Sigmoid colon (tissue), 6 donors: ENCODE measurements at regions not wholly inside any gene's neighbourhood (a gene's known extent, or its start where the extent isn't known, plus 50 kb on each side); places are given as distances from the start of the nearest gene placed in this dataset.

Experiments
- DNase-seq: peaks from one replicate; pipeline ENCODE4 v3.0.0-alpha.2; 2019
- H3K27ac ChIP-seq, 4 donors: fragments of 200-600 bp; sonication (generic); one replicate each; pipeline ENCODE4 v1.5.1; 2016 to 2019; ENCODE audit warnings: mild to moderate bottlenecking in 1 of 4
- H3K27me3 ChIP-seq, 3 donors: fragments of 200-600 bp; sonication (generic); one replicate each; pipeline ENCODE4 v1.5.1; 2019; ENCODE audit warnings: mild to moderate bottlenecking in 1 of 3
- H3K36me3 ChIP-seq, 4 donors: fragments of 200-600 bp; sonication (generic); one replicate each; pipeline ENCODE4 v1.5.1; 2016 to 2019
- H3K4me1 ChIP-seq, 4 donors: fragments of 200-600 bp; sonication (generic); one replicate each; pipeline ENCODE4 v1.5.1; 2017 to 2019
- H3K4me3 ChIP-seq, 4 donors: fragments of 200-600 bp; sonication (generic); one replicate each; pipeline ENCODE4 v1.5.1; 2017 to 2019; ENCODE audit warnings: mild to moderate bottlenecking in 2 of 4, moderate library complexity in 1 of 4
- H3K9me3 ChIP-seq, 4 donors: fragments of 200-600 bp in 3 of 4; sonication (generic) in 3 of 4; one replicate each; pipeline versions ENCODE4 v1.5.1 to v1.6.1; 2013 to 2019
- EP300 ChIP-seq, 4 donors: sonication (generic); formaldehyde crosslinking; IDR thresholded peaks; one replicate each; pipeline ENCODE4 v1.6.1; 2017; ENCODE audit warnings: antibody characterized with exemption in 4 of 4
- POLR2A ChIP-seq, 2 donors: fragments of 450-650 bp; IDR thresholded peaks; one replicate each; pipeline ENCODE4 v1.6.1; 2016; ENCODE audit warnings: antibody characterized with exemption in 2 of 2, mild to moderate bottlenecking in 2 of 2, moderate library complexity in 2 of 2
- POLR2AphosphoS5 ChIP-seq, 4 donors: sonication (generic); formaldehyde crosslinking; IDR thresholded peaks; one replicate each; pipeline ENCODE4 v1.6.1; 2017; ENCODE audit warnings: antibody characterized with exemption in 4 of 4
- WGBS, 2 donors: extraction: QIAGEN DNeasy Blood & Tissue Kit; methylation state at CpG; one replicate each; pipeline ENCODE4 v1.1.7; 2013; 5-methylcytosine and 5-hydroxymethylcytosine counted together
- intact Hi-C: fragments of 100-400 bp; cut with DNase I; formaldehyde crosslinking; loops from one replicate; pipeline ENCODE4 v1.15.1; 2023
- TF ChIP-seq, protein P1 (sequence below), 4 experiments: fragments of 450-650 bp in 3 of 4; fragments of 200-600 bp in 1 of 4; IDR thresholded peaks; one replicate each; pipeline ENCODE4 v1.5.1; 2016 to 2019; ENCODE audit warnings: antibody characterized with exemption in 4 of 4, mild to moderate bottlenecking in 3 of 4, moderate library complexity in 2 of 4
- donor health status: healthy with polysubstance abuse.
- donor health status: healthy.

- intact Hi-C loops, result no loop called here
- 46 to 62% methylated on average over 2 of the region's 2 CpGs for WGBS, 2 donors
- Histone ChIP-seq H3K4me1 (no peaks in the 10 kb centered on the region), H3K36me3 (no peaks in the 10 kb centered on the region), H3K9me3 (peaks cover 0 to 2% (median 0%) of the 10 kb centered on the region in 4 donors), H3K27ac (no peak overlapping the region), H3K27me3 (no peaks in the 10 kb centered on the region), H3K4me3 (no peak overlapping the region)
- TF ChIP-seq, protein P1, sequence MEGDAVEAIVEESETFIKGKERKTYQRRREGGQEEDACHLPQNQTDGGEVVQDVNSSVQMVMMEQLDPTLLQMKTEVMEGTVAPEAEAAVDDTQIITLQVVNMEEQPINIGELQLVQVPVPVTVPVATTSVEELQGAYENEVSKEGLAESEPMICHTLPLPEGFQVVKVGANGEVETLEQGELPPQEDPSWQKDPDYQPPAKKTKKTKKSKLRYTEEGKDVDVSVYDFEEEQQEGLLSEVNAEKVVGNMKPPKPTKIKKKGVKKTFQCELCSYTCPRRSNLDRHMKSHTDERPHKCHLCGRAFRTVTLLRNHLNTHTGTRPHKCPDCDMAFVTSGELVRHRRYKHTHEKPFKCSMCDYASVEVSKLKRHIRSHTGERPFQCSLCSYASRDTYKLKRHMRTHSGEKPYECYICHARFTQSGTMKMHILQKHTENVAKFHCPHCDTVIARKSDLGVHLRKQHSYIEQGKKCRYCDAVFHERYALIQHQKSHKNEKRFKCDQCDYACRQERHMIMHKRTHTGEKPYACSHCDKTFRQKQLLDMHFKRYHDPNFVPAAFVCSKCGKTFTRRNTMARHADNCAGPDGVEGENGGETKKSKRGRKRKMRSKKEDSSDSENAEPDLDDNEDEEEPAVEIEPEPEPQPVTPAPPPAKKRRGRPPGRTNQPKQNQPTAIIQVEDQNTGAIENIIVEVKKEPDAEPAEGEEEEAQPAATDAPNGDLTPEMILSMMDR (IDR thresholded peaks at IDR 0.05), result no peak
- TF ChIP-seq POLR2A (IDR thresholded peaks at IDR 0.05) (no peak), EP300 (IDR thresholded peaks at IDR 0.05) (no peak), POLR2AphosphoS5 (IDR thresholded peaks at IDR 0.05) (no peak)
- DNase-seq, result no peak
These were observed 703.8 kb upstream of the KIF2B start for GRCh38 chr17:53118948-53119347.

- Histone ChIP-seq H3K36me3 (no peaks in the 10 kb centered on the region), H3K4me1 (no peaks in the 10 kb centered on the region), H3K4me3 (no peak overlapping the region), H3K27ac (no peak overlapping the region), H3K9me3 (no peaks in the 10 kb centered on the region), H3K27me3 (no peaks in the 10 kb centered on the region)
- no peak for TF ChIP-seq POLR2A (IDR thresholded peaks at IDR 0.05)
- no peak for TF ChIP-seq EP300 (IDR thresholded peaks at IDR 0.05)
- no peak for TF ChIP-seq POLR2AphosphoS5 (IDR thresholded peaks at IDR 0.05)
- no peak for DNase-seq
- intact Hi-C loops, result no loop called here
These were observed 715.8 kb upstream of the KIF2B start for GRCh38 chr17:53106886-53107285.

DNA sequence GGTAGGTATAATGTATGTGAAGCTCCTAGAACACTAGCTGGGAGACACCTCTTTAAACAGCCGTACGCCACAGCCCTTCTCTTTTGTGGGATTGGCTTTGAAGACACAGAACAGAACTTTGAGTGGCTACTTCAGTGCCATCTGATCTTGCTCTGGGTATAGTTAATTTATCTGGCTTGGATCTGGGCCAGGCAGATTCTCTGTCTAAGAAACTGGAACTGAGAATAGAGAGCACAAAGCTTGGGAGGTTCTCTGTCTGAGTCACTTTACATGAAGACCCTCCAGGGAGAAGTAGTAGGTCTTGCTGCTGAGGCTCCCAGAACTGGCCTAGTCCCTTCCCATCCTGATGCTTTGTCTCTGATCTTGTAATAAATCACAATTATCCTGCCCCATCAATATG lies 721.0 kb upstream of the KIF2B start:
- DNase-seq, result no peak
- Histone ChIP-seq H3K4me3 (no peak overlapping the region), H3K36me3 (no peaks in the 10 kb centered on the region), H3K9me3 (no peaks in the 10 kb centered on the region), H3K27me3 (no peaks in the 10 kb centered on the region), H3K4me1 (no peaks in the 10 kb centered on the region), H3K27ac (no peak overlapping the region)
- no peak for TF ChIP-seq POLR2AphosphoS5 (IDR thresholded peaks at IDR 0.05)
- no peak for TF ChIP-seq EP300 (IDR thresholded peaks at IDR 0.05)
- intact Hi-C loops, result no loop called here
- WGBS, 2 donors, result 90 to 95% methylated on average over 2 of the region's 2 CpGs

- DNase-seq, result no peak
- Histone ChIP-seq H3K4me1 (no peaks in the 10 kb centered on the region), H3K36me3 (no peaks in the 10 kb centered on the region), H3K4me3 (no peak overlapping the region), H3K27me3 (no peaks in the 10 kb centered on the region), H3K9me3 (no peaks in the 10 kb centered on the region), H3K27ac (no peak overlapping the region)
- no peak for TF ChIP-seq POLR2A (IDR thresholded peaks at IDR 0.05)
- TF ChIP-seq POLR2AphosphoS5 (IDR thresholded peaks at IDR 0.05), result no peak
- TF ChIP-seq EP300 (IDR thresholded peaks at IDR 0.05), result no peak
- TF ChIP-seq, protein P1 (IDR thresholded peaks at IDR 0.05), result no peak
- intact Hi-C loops, result no loop called here
- WGBS, 2 donors, result 80 to 82% methylated on average over 3 of the region's 3 CpGs
These were observed 722.6 kb upstream of the KIF2B start for GRCh38 chr17:53100126-53100525.

GRCh38 chr17:53093391-53093790 lies 729.3 kb upstream of the KIF2B start:
- intact Hi-C loops, result no loop called here
- Histone ChIP-seq H3K4me3 (no peak overlapping the region), H3K36me3 (no peaks in the 10 kb centered on the region), H3K9me3 (no peaks in the 10 kb centered on the region), H3K27ac (no peak overlapping the region), H3K27me3 (no peaks in the 10 kb centered on the region), H3K4me1 (no peaks in the 10 kb centered on the region)
- DNase-seq, result no peak
- TF ChIP-seq POLR2AphosphoS5 (IDR thresholded peaks at IDR 0.05) (no peak), EP300 (IDR thresholded peaks at IDR 0.05) (no peak), POLR2A (IDR thresholded peaks at IDR 0.05) (no peak)
- TF ChIP-seq, protein P1 (IDR thresholded peaks at IDR 0.05), result no peak
- WGBS, 2 donors, result 55 to 70% methylated on average over 1 of the region's 1 CpG

DNA sequence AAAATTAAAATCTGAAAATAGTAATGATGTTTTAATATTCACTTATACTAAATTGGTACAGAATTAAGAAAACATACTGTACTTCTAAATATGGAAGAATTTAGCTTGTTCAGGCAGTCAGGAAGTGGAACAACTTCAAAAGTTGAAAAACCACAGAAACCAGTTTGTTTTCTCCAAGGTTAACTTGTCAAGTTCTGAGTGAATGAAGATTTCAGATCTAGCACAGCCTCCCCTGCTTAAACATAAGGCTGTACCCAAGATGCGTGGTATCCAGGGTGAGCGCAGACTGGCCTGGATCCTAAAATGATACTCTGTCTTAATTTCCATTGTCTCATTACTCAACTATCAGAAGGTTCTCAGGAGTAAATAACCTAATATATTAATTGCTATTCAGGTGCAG lies 730.7 kb upstream of the KIF2B start:
- no peaks in the 10 kb centered on the region for H3K36me3 ChIP-seq
- no peak overlapping the region for H3K4me3 ChIP-seq
- no peaks in the 10 kb centered on the region for H3K27me3 ChIP-seq
- WGBS, 2 donors, result 86 to 91% methylated on average over 2 of the region's 2 CpGs
- no peak for DNase-seq
- intact Hi-C loops, result no loop called here
- no peak overlapping the region for H3K27ac ChIP-seq
- H3K4me1 ChIP-seq, result no peaks in the 10 kb centered on the region
- H3K9me3 ChIP-seq, result no peaks in the 10 kb centered on the region
- TF ChIP-seq EP300 (IDR thresholded peaks at IDR 0.05), result no peak
- no peak for TF ChIP-seq POLR2AphosphoS5 (IDR thresholded peaks at IDR 0.05)
- no peak for TF ChIP-seq POLR2A (IDR thresholded peaks at IDR 0.05)
- TF ChIP-seq, protein P1 (IDR thresholded peaks at IDR 0.05), result no peak
